Bronchial epithelial cell (primary cell): ENCODE measurements at regions not wholly inside any gene's neighbourhood (a gene's known extent, or its start where the extent isn't known, plus 50 kb on each side); places are given as distances from the start of the nearest gene placed in this dataset.
A peak's percentile ranks its signal among the peaks of the same experiment; 100 is the strongest.

ENCODE experiments used
- DNase-seq: peaks from one replicate; pipeline ENCODE4 v3.0.0-alpha.2; 2010; ENCODE audit warnings: low read depth
- FAIRE-seq: peaks from 2 replicates; lab custom pipeline; 2011; peaks lifted over from hg19 to GRCh38; lab: Jason Lieb, UNC
- H3K27me3 ChIP-seq: 2 replicates; pipeline ENCODE4 v1.5.1; 2011; ENCODE audit warnings: low read length; ENCODE audit not compliant: control insufficient read depth, insufficient read depth
- H3K36me3 ChIP-seq: 2 replicates; pipeline ENCODE4 v1.5.1; 2011; ENCODE audit warnings: low read length; ENCODE audit not compliant: control insufficient read depth, insufficient read depth
- H3K4me3 ChIP-seq: 2 replicates; pipeline ENCODE4 v1.5.1; 2011; ENCODE audit warnings: mild to moderate bottlenecking, low read depth, low read length, control low read depth
- TF ChIP-seq, protein P1 (sequence below): IDR thresholded peaks from 2 replicates; pipeline ENCODE4 v1.5.1; 2011; ENCODE audit warnings: mild to moderate bottlenecking, moderate library complexity, low read length, control low read depth, inconsistent platforms; ENCODE audit not compliant: insufficient read depth, severe bottlenecking

- no peak for FAIRE-seq
- DNase-seq: no peak
Measured at GRCh38 chr13:88685459-88685858, 1014.3 kb downstream of the SLITRK5 start.

DNA sequence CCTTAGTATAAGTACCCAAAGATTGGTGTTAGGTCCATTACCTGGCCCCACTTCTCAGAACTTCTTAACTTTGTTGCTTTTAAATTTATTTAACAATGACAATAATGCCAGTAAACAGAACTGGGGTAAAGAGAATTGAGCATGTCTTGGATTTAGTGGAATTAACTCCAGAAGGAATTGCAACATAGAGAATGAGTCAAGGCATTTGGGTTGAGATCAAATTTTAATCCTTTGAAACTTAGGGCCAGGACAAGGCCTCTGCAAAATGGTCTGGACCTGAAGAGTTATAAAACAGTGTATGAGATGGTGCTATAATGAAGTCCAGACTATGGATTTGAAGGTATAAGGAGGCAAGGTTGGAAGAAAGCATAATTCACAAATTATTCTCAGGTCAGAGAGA lies 1030.4 kb downstream of the SLITRK5 start:
- Histone ChIP-seq H3K27me3 (no peaks in the 10 kb centered on the region), H3K36me3 (no peaks in the 10 kb centered on the region), H3K4me3 (no peak overlapping the region)
- TF ChIP-seq, protein P1, sequence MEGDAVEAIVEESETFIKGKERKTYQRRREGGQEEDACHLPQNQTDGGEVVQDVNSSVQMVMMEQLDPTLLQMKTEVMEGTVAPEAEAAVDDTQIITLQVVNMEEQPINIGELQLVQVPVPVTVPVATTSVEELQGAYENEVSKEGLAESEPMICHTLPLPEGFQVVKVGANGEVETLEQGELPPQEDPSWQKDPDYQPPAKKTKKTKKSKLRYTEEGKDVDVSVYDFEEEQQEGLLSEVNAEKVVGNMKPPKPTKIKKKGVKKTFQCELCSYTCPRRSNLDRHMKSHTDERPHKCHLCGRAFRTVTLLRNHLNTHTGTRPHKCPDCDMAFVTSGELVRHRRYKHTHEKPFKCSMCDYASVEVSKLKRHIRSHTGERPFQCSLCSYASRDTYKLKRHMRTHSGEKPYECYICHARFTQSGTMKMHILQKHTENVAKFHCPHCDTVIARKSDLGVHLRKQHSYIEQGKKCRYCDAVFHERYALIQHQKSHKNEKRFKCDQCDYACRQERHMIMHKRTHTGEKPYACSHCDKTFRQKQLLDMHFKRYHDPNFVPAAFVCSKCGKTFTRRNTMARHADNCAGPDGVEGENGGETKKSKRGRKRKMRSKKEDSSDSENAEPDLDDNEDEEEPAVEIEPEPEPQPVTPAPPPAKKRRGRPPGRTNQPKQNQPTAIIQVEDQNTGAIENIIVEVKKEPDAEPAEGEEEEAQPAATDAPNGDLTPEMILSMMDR: no peak
- no peak for FAIRE-seq
- peak; percentile 52 for DNase-seq

More at GRCh38 chr13:88685459-88685858, 1014.3 kb downstream of the SLITRK5 start:
- no peaks in the 10 kb centered on the region for H3K36me3 ChIP-seq
- H3K27me3 ChIP-seq: no peaks in the 10 kb centered on the region
- no peak overlapping the region for H3K4me3 ChIP-seq
- TF ChIP-seq, protein P1: no peak

GRCh38 chr13:88704600-88705275 lies 1033.6 kb downstream of the SLITRK5 start:
- Histone ChIP-seq H3K36me3 (no peaks in the 10 kb centered on the region), H3K27me3 (no peaks in the 10 kb centered on the region), H3K4me3 (no peak overlapping the region)
- TF ChIP-seq, protein P1: no peak
- DNase-seq: no peak
- no peak for FAIRE-seq

GRCh38 chr13:88707646-88708045 lies 1036.5 kb downstream of the SLITRK5 start:
- Histone ChIP-seq H3K4me3 (no peak overlapping the region), H3K27me3 (no peaks in the 10 kb centered on the region), H3K36me3 (no peaks in the 10 kb centered on the region)
- DNase-seq: no peak
- no peak for FAIRE-seq
- TF ChIP-seq, protein P1: no peak

GRCh38 chr13:88717946-88718345 lies 1046.8 kb downstream of the SLITRK5 start:
- H3K27me3 ChIP-seq: no peaks in the 10 kb centered on the region
- DNase-seq (no peak), FAIRE-seq (no peak)
- no peaks in the 10 kb centered on the region for H3K36me3 ChIP-seq
- no peak overlapping the region for H3K4me3 ChIP-seq
- TF ChIP-seq, protein P1: no peak

DNA sequence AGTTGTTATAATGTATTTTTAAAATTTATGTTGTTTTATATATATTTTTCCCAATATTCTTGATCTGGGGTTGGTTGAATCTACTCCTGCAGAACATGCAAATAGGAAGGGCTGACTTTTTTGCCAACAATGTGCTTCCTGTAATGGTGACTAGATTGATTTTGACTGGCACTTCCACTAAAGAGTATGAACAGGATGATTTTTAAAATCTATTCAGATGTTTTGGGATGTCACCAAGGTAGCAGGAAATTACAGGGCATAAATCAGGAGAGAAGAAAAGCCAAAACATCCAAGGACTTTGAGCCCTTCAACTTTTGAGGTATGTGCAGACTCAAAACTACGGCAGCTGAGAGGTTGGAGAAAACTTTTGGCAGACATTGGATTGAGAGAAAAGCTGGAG lies 1047.6 kb downstream of the SLITRK5 start:
- H3K27me3 ChIP-seq: no peaks in the 10 kb centered on the region
- no peak for FAIRE-seq
- TF ChIP-seq, protein P1: no peak
- no peak for DNase-seq
- no peaks in the 10 kb centered on the region for H3K36me3 ChIP-seq
- H3K4me3 ChIP-seq: no peak overlapping the region
